ENCODE measurements at regions not wholly inside any gene's neighbourhood (a gene's known extent, or its start where the extent isn't known, plus 50 kb on each side); places are given as distances from the start of the nearest gene placed in this dataset.

GRCh38 chr14:78070344-78070743 lies 99.8 kb upstream of the NRXN3 start:
- intact Hi-C loops (cut with DNase I), result no loop called here
- no peak for ATAC-seq
- DNase-seq, result no peak

- ATAC-seq (no peak), DNase-seq (no peak)
- intact Hi-C loops (cut with DNase I), result no loop called here
Measured at GRCh38 chr14:78071016-78071549, 99.1 kb upstream of the NRXN3 start.

- DNase-seq (no peak), ATAC-seq (no peak)
- intact Hi-C loops (cut with DNase I), result no loop called here
Measured at GRCh38 chr14:78073028-78073427, 97.1 kb upstream of the NRXN3 start.

GRCh38 chr14:78074561-78074960 lies 95.6 kb upstream of the NRXN3 start:
- intact Hi-C loops (cut with DNase I), result no loop called here
- ATAC-seq (no peak), DNase-seq (no peak)

GRCh38 chr14:78075033-78075432 lies 95.1 kb upstream of the NRXN3 start:
- ATAC-seq (no peak), DNase-seq (no peak)
- intact Hi-C loops (cut with DNase I), result no loop called here

- no peak for DNase-seq
- ATAC-seq, result no peak
- intact Hi-C loops (cut with DNase I), result no loop called here
Measured at GRCh38 chr14:78075555-78076277, 94.5 kb upstream of the NRXN3 start.

GRCh38 chr14:78081245-78081644 lies 88.9 kb upstream of the NRXN3 start:
- no peak for ATAC-seq
- DNase-seq, result no peak
- intact Hi-C loops (cut with DNase I), result no loop called here

GRCh38 chr14:78083837-78084236 lies 86.3 kb upstream of the NRXN3 start:
- no peak for DNase-seq
- ATAC-seq, result no peak
- intact Hi-C loops (cut with DNase I), result no loop called here

GRCh38 chr14:78086342-78086741 lies 83.8 kb upstream of the NRXN3 start:
- intact Hi-C loops (cut with DNase I), result no loop called here

GRCh38 chr14:78088916-78089315 lies 81.3 kb upstream of the NRXN3 start:
- DNase-seq, result no peak
- no peak for ATAC-seq
- intact Hi-C loops (cut with DNase I), result no loop called here

More at GRCh38 chr14:78086342-78086741, 83.8 kb upstream of the NRXN3 start:
- ATAC-seq (no peak), DNase-seq (no peak)

GRCh38 chr14:78090864-78091263 lies 79.3 kb upstream of the NRXN3 start:
- intact Hi-C loops (cut with DNase I), result no loop called here
- ATAC-seq (no peak), DNase-seq (no peak)

GRCh38 chr14:78091361-78091760 lies 78.8 kb upstream of the NRXN3 start:
- DNase-seq, result no peak
- ATAC-seq, result no peak
- intact Hi-C loops (cut with DNase I), result no loop called here

GRCh38 chr14:78092040-78092439 lies 78.1 kb upstream of the NRXN3 start:
- DNase-seq (no peak), ATAC-seq (no peak)
- intact Hi-C loops (cut with DNase I), result no loop called here

- no peak for DNase-seq
- ATAC-seq, result no peak
- intact Hi-C loops (cut with DNase I), result no loop called here
Measured at GRCh38 chr14:78103271-78103670, 66.9 kb upstream of the NRXN3 start.

GRCh38 chr14:78104160-78104559 lies 66.0 kb upstream of the NRXN3 start:
- ATAC-seq (no peak), DNase-seq (no peak)
- intact Hi-C loops (cut with DNase I), result no loop called here

GRCh38 chr14:78104655-78105054 lies 65.5 kb upstream of the NRXN3 start:
- no peak for DNase-seq
- ATAC-seq, result no peak
- intact Hi-C loops (cut with DNase I), result no loop called here

GRCh38 chr14:78106381-78106780 lies 63.8 kb upstream of the NRXN3 start:
- no peak for ATAC-seq
- intact Hi-C loops (cut with DNase I), result no loop called here
- no peak for DNase-seq

GRCh38 chr14:78107166-78107565 lies 63.0 kb upstream of the NRXN3 start:
- ATAC-seq (no peak), DNase-seq (no peak)
- intact Hi-C loops (cut with DNase I), result no loop called here

- DNase-seq, result no peak
- intact Hi-C loops (cut with DNase I), result no loop called here
Measured at GRCh38 chr14:78119440-78119839, 50.7 kb upstream of the NRXN3 start.

More at GRCh38 chr14:78119440-78119839, 50.7 kb upstream of the NRXN3 start:
- ATAC-seq, result no peak

Data from left cardiac atrium (tissue), 4 donors.